ENCODE measurements at regions not wholly inside any gene's neighbourhood (a gene's known extent, or its start where the extent isn't known, plus 50 kb on each side); places are given as distances from the start of the nearest gene placed in this dataset.

DNA sequence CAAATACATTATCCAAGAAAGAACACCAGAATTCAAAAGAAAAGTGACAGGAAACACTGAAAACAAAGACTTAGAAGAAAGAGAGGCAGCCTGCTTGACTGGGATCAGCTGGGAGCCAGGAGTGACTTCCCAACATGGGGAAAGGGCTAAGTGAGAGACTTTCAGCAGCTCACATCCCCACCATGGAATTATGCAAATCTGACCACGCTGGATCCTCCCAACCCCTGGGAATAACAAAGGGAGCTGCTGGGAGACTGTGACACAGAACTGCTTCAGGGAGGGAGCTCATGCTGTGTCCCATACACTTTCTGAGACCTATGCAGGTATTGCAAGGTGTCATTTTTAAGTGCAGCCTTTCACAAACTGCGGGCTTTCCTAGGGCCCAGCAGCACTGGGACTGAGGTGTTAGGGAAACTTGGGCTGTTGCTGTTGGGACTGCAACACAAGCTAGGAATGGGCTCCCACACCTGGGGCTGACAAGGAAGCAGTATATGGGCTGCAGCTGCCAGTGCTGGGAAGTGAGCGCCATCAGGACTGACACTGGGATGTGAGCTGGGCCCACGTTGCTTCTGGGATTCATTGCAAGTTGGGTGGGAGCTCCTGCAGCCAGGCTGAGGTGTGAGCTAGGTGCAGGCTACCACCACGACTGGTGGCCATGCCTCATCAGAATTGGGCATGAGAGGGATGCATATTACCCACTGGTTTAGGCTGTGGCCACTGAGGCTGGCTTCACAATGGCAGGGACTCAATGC, 139.1 kb downstream of the KDR start:
- no peak for DNase-seq

DNA sequence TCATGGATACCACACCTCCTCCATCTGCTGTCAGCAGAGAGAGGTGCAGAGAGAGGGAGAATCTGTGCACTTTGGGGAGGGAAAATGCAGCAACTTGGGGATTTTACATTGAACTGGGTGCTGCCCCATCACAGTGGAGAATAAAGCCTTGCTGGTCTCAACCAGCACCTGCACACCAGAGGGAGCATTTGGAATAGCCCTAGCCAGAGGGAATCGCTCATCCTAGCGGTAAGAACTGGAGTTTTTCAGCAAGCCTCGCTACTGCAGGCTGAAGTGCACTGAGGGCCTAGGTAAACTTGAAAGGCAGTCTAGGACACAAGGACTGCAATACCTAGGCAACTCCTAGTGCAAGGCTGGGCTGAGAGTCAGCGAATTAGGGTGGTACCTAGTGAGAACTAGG, 148.7 kb downstream of the KDR start:
- no peak for DNase-seq

DNA sequence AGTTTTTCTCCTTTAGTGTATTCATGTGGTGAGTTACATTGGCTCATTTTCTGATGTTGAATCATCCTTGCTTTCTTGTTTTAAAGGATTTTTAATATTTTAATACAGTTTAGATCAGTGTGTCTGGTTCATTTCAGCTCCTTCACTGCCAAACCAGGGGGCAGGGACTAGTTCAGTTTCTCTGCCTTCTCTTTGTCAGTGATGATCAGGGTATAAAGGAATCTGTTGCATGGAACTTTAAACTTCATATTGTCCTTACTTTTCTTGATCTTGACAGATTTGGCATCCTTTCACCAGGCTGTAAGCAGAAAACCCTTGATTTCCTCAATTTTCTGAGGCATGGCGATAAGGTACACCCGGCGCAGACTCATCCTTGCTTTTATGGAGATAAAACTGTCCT, 149.4 kb downstream of the KDR start:
- DNase-seq = no peak

DNA sequence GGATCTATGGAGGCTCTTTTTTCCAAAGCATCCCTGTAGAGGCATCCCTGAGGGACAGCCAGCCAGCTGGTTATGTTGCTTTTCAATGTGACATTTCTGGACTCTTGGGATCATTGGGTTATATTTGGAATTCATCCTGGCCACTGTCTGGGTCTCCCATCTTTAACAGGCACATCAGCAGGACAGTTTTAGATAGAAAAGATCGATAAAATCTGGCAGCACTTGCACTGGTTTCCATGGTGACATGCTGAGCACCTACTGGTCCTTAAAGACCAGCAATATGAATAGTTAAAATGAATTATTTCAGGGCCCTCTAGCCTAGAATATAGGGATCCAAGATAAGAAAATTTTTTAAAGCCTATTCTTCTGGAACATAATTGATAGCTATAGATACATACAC, 151.6 kb downstream of the KDR start:
- DNase-seq = no peak

DNA sequence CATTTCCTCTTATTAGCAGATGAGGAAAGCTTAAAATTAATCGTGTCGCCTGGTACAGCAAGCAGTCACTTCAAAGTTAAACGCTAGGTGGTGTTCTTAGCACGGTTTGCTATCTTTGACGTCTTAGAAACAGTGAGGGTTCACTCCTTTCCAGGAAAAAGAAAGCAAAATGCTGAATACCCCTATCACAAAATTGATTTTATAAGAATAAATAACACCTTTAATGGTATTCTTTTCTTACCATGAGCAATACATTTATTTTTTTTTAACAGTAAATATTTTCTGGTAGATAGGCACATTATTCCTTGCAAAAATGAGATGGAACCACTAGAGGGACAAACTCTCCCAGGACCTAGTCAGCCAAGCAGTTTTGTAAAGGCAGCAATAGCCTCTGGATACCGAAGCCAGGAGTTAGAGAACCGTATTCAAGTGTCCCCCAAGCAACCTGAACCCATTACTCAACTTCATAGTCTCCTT, 153.9 kb downstream of the KDR start:
- DNase-seq = peak; percentile 49

DNA sequence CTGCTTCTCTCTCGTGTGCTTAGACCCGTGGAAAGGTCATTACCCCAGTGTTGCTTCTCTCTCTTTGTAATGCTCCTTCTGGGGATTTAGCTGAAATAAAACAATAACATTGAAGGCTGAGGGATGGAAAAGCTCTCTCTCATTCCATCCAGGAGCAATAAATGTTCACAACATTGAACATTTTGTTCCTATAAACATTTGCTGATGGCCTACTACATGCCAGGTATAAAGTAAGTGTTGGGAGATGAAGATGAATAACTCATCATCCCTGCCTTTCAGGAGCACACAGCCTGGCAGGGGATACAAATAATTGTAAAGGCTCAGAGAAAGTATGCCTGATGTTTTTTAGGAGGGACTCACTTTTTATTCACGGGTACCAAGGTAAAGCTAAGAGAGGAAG, 158.1 kb downstream of the KDR start:
- DNase-seq = no peak

DNA sequence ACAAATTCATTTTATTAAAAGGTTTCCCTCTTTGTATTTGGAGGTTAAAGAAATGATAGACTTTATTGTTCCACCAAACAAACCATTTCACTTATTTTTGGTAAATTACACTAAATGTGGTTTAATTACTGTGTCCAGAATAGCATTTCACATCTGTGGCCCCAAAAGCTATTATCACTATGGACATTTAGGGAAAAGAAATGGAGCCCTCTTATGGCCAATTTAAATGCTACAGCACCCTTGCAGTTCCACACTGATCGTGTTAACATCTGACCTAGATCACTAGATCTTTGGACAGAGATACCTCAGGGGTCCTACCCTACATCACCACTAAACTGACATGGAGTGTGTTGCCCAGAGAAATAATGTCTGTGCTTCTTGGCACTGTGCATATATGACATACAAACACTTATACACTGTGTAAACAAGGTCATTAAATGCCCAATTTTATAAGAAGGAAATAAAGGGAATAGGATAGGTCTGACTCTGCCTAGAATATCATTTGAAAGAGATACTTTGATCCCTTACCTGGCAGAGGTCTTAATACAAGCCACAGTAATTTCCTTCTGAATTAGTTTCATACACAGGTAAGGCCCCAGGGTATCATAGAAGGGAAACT, 163.9 kb downstream of the KDR start:
- DNase-seq = peak; percentile 52

DNA sequence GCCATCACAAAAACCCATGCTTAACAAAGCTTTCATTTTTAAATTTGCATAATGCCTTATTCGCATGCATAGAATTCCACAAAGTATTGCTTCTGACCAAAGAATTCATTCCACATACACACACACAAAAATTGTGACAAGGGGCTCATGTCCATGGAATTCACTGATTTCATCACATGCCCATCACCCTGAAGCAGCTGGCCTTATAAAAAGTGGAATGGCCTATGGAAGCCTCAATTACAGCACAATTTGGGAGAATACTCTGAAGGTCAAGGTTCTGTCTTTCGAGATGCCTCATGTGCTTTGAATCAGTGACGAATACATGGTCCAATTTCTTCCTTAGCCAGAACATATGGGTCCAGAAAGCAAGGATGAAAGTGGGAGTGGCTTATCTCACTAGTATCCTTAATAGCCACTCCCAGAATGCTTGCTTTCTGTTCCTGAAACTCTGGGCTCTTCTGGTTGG, 165.7 kb downstream of the KDR start:
- DNase-seq = peak; percentile 97

DNA sequence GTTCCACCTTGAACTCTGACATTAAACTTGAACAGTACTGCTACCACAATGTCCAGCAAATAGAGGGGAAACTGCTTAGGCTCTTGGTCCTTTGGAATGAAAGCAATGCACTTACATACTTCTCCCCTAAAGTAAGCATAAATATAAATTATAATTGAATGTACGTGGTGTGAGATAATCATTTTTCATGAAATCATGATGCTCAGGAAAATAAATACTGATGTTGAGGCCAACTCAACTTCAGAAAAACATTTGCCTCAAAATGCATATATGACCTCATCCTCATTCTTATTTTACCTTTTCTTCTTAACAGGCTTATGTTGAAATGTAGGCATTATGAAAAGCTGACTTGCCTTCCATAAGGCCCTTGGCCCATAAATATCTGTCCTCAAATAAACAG, 166.3 kb downstream of the KDR start:
- no peak for DNase-seq

DNA sequence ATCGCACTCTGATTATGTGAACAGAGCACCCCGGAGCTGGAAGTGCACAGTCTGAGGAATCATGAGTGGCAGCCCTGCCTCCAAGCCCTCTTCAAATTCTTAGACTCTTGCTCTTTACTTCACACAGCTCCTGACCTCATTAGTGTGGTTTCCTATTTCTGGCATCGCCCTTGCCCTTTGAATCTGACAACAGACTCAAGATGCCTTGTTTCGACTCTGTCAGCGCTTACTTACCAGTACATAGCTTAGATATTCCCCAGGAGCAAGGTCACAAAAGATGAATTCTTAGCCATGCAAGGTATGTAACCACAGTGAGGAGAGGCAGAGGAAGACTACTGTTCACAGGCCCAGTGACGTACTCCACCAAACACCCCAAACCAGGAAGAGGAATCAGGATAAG, 167.2 kb downstream of the KDR start:
- DNase-seq = peak; percentile 70

DNA sequence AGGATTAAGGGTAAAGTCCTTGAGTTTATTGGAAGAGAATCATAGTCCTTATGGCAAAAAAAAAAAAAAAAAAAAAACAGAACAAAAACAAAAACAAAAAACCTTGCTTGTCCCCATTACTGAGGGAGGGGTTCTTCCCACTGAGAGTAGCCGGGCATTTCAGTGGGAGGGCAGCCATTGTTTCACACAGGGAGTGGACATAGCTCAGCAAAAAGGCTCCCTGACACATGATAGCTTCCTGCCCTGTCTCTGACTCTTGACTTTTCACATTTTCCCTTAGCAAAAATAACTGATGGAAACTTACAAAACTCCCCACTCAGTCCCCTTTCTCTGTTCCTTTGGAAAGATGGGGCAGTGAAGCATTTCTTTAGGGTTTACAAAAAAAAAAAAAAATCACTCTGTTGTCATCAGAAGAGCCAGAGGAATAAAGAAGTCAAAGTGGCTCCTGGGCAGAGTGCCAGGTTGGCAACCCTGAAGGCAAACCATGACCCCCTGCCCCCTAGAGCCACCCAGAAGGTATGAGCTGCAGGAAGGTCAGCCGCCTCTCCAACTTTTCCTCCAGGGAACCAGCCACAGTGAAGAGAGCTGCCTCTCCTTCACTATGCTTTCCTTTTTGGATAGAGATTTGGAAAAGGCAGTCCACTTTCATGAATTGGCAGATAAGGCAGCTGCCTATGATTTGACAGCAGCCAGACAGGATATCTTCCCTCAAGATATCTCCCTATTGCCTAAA, 170.6 kb downstream of the KDR start:
- no peak for DNase-seq

DNA sequence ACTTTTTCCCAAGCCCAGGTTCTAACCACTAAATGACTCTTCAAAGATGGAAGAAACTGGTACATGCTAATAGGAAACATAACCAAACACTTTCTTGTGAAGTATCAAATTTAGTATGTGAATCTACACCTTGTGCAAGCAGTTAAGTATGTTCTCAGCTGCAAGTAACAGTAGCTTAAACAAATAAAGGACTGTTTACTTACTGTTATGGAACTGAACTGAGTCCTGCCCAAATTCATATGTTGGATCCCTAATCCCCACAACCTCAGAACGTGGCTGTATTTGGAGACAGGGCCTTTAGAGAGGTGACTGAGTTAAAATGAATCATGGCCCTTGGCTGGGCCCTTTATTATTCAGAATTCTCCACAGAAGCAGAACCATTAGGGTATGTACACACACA, 178.7 kb downstream of the KDR start:
- no peak for DNase-seq

DNA sequence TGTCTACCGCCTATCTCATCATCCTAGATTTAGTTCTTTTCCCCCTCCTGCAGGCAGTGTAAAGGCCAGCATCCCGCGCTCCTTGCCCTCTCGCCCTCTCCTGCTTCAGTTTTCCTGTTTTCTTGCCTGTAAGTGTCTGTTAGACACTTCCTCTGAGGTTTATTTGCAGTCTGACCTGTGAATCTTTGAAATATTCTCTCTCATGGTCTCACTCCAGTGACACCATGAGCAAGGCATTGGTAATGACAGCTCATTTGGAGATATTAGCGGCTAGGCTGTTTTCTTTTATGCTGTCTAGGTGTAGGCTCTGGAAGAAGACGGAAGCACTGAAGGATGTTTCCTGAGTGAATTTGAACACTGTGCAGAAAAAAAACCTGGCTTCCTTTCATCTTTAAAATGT, 179.6 kb downstream of the KDR start:
- DNase-seq = no peak

DNA sequence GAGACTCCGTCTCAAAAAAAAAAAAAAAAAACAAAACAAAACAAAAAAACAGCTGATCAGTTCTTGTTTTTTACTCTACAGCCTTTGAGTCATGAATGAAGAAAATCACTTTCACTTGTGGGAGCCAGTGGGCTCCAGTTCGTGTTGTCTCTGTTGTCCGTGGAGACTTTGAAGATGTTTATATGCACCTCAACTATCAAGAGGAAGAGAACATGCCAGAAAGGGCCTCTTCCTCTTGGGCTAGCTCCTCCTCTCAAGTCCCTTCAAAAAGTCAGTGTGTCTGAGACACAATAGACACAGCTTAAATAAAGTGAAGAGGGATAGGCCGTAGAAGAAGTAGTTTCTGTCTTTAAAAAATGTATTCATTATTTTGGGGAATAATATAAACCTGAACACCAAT, 182.7 kb downstream of the KDR start:
- DNase-seq = no peak

DNA sequence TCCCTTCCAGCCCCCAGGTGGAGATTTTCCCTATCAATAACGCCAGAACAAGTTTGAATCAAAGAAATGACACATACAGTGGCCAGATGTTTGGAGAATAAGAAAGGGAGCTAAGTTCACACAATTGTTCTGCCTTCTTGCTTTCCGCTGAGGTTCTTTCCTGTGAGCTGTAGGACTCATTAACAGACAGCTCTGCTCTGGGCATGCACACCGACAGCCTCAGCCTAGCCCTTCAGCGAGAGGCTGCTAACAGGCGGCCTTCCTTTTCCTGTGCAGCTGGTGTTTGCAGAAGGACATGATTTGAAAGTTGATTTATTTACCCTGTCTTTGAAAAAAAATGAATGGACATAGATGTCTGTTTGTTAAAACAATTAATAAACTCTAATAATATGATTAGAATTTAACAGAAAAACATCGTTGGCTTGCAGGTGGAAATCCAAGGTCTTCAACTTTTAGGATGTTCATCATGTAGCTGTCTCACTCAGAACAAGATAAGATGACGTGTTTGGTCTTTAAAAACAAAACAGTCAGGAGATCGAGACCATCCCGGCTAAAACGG, 183.3 kb downstream of the KDR start:
- no peak for DNase-seq

DNA sequence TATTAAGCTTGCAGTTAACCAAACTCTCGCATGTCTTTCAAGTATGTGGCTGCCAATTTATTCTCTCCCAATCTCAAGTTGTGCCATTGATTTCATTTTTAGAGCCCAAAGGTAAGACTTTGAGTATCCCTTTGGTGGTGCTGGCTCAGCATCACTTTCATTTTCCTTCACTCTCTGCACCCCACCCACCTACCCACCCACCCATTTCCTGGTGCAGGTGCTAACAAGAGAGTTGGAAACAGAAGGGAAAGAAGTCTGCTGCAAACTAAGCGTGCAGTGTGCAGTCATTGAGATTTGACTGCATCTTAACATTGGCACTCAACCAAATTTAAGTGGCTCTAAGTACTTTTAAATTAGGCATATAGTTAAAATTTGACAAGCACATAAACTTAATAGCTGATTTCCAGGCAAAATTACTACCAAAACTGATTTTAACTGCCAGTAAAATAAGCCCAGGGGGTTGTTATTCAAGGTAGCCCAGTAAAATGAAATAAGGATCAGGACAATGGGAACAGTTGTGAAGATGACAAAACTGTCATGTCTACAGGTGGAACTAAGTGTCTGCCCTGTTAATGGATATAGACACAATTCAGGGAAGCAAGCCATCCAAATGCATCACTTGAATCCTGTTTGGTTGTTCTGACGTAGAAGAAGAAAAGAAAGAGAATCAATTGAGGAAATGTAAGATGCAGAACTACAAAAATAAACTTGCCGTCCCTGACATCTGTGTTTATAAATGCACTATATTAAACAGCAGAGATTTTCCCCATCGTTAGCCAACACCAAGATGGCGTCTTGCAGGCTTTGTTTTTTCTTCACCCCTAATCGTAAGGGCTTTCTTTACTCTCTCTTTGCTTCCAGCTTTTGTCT, 184.2 kb downstream of the KDR start:
- DNase-seq = no peak

DNA sequence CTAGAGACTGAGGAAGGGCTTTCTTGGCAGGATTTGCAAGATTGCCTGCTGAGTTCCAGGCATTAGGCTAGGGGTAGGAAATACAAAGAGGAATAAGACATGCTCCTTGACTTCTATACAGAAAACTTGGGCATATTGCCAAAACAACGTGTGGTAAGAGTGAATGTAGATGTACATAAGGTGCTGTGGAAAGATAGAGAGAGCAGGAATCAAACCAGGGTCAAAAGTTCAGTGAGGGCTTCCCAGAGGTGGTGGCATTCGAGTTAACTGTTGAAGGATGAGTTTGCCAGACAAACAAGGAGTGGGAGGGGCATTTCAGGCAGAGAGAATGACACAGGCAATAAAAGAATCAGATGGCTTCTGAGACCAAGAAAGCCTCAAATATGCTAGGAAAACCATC, 187.9 kb downstream of the KDR start:
- DNase-seq = peak; percentile 32

DNA sequence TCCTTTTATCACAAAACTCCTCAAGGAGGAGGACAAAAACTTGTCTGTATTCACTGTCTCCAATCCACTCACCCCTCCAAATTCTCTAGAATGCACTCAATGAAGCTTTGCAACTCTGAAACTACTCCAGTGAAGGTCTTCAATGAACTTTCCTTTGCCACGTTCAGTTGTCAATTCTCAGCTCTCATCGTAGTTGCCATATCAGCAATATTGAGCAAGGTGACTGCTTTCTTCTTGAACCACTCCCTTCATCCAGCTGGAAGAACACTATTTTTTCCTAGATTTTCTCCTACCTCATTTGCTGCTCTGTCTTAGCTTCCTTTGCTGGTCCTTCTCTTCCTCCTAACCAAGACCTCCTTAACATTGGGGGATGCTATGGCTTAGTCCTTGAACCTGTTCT, 191.8 kb downstream of the KDR start:
- DNase-seq = no peak

DNA sequence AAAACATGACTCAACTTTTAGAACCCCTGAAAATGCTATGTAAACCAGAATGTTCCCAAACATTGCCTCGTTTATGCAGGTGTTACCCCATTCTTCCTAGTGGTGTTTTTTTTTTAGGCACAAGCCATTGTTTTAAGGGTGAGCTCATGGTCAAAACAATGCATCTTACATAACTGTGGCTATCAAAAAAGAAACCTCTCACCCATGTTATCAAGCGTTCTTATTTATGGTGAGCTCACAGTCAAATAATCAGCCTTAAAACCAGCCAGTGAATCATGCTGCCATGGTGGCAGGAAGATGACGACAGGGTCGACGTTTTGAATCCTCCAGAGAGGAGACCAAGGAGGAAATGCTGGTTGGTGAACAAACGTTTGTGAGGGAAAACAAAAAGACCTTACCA, 195.2 kb downstream of the KDR start:
- peak; percentile 57 for DNase-seq

DNA sequence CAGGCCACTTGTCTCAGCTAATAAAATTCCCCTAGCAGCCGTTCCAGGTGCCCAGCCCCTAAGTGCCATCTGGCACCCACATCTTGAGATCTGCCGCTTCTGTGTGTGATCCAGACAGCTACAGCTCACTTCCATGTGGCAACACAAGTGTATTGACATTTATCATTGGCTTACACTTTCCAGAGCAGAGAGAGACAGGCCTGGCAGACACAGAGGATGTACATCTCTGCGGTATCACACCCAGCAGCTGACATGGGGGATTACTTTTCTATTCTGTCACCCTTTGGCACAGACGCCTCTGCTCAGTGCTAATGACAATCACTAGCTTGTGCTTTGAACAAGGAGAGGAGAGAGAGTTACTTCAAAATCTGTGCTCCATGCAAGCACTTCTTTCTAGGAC, 195.9 kb downstream of the KDR start:
- DNase-seq = no peak

DNA sequence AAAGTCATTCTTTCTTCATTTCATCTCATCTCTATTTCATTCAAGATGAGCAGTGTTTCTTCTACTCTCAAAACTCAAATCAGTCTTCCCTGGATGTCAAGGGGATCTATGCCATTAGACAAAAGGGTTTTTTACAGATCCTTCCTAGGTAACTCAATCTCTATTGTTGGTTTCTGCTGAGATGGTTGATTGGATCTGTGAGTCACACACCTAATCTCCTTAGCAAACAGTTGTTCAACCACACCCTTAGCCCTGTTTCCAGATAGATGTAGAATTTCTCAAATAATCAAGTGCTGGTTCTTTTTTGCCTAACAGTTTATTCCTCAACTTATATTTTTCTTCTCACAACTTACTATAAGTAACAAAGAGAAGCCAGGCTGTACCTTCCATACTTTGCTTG, 200.5 kb downstream of the KDR start:
- no peak for DNase-seq

DNA sequence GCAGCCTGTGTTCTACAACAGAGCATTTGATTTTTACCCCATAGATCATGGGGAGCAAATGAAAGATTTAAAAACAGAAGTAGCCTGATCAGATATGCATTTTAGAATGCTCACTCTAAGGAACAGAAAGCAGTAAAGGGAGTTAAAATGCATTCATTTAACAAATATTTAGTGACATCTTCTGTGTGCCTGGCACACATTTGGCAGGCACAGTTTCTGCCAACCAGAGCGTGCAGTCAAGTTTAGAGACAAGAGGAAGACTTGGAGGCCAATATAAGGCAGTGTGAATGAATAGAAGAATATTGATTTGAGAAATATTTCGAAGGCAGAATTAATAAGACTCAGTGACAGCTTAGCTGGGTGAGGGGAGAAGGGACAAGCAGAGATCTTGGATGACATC, 210.1 kb downstream of the KDR start:
- no peak for DNase-seq

DNA sequence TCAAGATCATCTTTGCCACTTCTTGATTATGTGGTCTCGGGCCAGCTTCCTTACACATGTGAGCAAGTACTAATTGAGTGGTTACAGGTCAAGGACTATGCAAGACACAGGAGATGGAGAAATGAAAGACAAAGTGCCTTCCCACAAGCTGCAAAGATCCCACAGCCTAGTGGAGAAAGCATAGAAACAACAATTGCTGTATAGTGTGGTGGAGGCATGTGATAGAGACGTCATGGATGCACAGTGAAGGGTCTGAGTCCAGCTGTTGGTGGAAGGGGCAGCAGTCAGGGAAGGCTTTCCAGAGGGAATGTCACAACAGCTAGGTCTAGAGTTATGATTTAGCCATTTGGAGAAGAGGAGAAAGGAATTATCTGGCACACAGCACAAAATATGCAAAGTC, 210.6 kb downstream of the KDR start:
- DNase-seq = no peak

Data from fibroblast of upper back skin (primary cell).